CD14-positive monocyte (primary cell): ENCODE measurements at regions not wholly inside any gene's neighbourhood (a gene's known extent, or its start where the extent isn't known, plus 50 kb on each side); places are given as distances from the start of the nearest gene placed in this dataset.

Source experiments
- DNase-seq, 3 donors: peaks; one replicate each; pipeline ENCODE4 v3.0.0-alpha.2; 2011 to 2022
- H2AFZ ChIP-seq: 2 replicates; pipeline ENCODE4 v1.6.0; 2012; ENCODE audit warnings: mild to moderate bottlenecking, low read depth, low read length, inconsistent platforms; ENCODE audit not compliant: insufficient read depth, poor library complexity, severe bottlenecking
- H3K27ac ChIP-seq, 2 donors: 1 replicate in 1 of 2; 2 replicates in 1 of 2; pipeline ENCODE4 v1.5.1; 2012 to 2013; ENCODE audit warnings: low read length in 2 of 2, control low read depth in 1 of 2, inconsistent platforms in 1 of 2, low read depth in 1 of 2, mild to moderate bottlenecking in 1 of 2
- H3K27me3 ChIP-seq, 2 donors: one replicate each; pipeline versions ENCODE4 v1.6.0 to v1.6.1; 2011 to 2013; ENCODE audit warnings: low read length in 2 of 2; ENCODE audit not compliant: control insufficient read depth in 2 of 2, insufficient read depth in 2 of 2
- H3K36me3 ChIP-seq, 2 donors: replicated peaks in 1 of 2; 1 replicate in 1 of 2; 2 replicates in 1 of 2; pipeline versions ENCODE4 v1.5.1 to v1.6.1; 2012 to 2013; ENCODE audit warnings: low read length in 2 of 2, control low read depth in 1 of 2, inconsistent platforms in 1 of 2, mild to moderate bottlenecking in 1 of 2; ENCODE audit not compliant: insufficient read depth in 2 of 2, control insufficient read depth in 1 of 2
- H3K4me1 ChIP-seq, 2 donors: 1 replicate in 1 of 2; 2 replicates in 1 of 2; pipeline versions ENCODE4 v1.5.1 to v1.6.1; 2012 to 2013; ENCODE audit warnings: low read length in 2 of 2, control low read depth in 1 of 2, inconsistent platforms in 1 of 2, mild to moderate bottlenecking in 1 of 2, moderate library complexity in 1 of 2; ENCODE audit not compliant: insufficient read depth in 2 of 2, control insufficient read depth in 1 of 2
- H3K4me2 ChIP-seq: replicated peaks from 2 replicates; pipeline ENCODE3; 2012; ENCODE audit warnings: low read length, moderate library complexity, mild to moderate bottlenecking; ENCODE audit not compliant: poor library complexity, severe bottlenecking; ENCODE audit errors: extremely low read depth
- H3K4me3 ChIP-seq, 3 experiments: fragments of 200-600 bp in 1 of 3; sonication (generic) in 1 of 3; replicated peaks in 1 of 3; 1 replicate in 2 of 3; 2 replicates in 1 of 3; pipeline ENCODE4 v1.5.1; 2011 to 2013; ENCODE audit warnings: low read length in 3 of 3, mild to moderate bottlenecking in 3 of 3, control low read depth in 2 of 3, low read depth in 2 of 3, inconsistent platforms in 1 of 3, moderate library complexity in 1 of 3
- H3K79me2 ChIP-seq: 2 replicates; pipeline ENCODE4 v1.6.0; 2012; ENCODE audit warnings: mild to moderate bottlenecking, control low read depth, inconsistent platforms, low read length, moderate library complexity; ENCODE audit not compliant: insufficient read depth
- H3K9ac ChIP-seq: 2 replicates; pipeline ENCODE4 v1.6.0; 2017; ENCODE audit warnings: low read length, mild to moderate bottlenecking; ENCODE audit not compliant: insufficient read depth, poor library complexity, severe bottlenecking
- H3K9me3 ChIP-seq, 2 donors: replicated peaks in 1 of 2; 1 replicate in 1 of 2; 2 replicates in 1 of 2; pipeline versions ENCODE4 v1.5.1 to v1.6.1; 2012 to 2013; ENCODE audit warnings: low read length in 2 of 2, control low read depth in 1 of 2; ENCODE audit not compliant: control insufficient read depth in 1 of 2, insufficient read depth in 1 of 2
- H4K20me1 ChIP-seq: 2 replicates; pipeline ENCODE4 v1.6.0; 2012; ENCODE audit warnings: mild to moderate bottlenecking, low read length, control low read depth, moderate library complexity; ENCODE audit not compliant: insufficient read depth
- H3K27ac Mint-ChIP-seq, 7 donors: one replicate each; pipeline ENCODE4 v1.8.0; 2020; ENCODE audit warnings: mild to moderate bottlenecking in 7 of 7, mixed read lengths in 7 of 7, moderate library complexity in 6 of 7, inconsistent platforms in 2 of 7
- H3K27me3 Mint-ChIP-seq, 3 donors: one replicate each; pipeline ENCODE4 v1.8.0; 2021 to 2022; ENCODE audit warnings: low read depth in 3 of 3, mild to moderate bottlenecking in 3 of 3, mixed read lengths in 3 of 3, moderate library complexity in 3 of 3, inconsistent platforms in 1 of 3
- H3K36me3 Mint-ChIP-seq, 2 donors: one replicate each; pipeline ENCODE4 v1.8.0; 2020; ENCODE audit warnings: mixed read lengths in 2 of 2, inconsistent platforms in 1 of 2, mild to moderate bottlenecking in 1 of 2
- H3K4me1 Mint-ChIP-seq: one replicate; pipeline ENCODE4 v1.8.0; 2020; ENCODE audit warnings: mild to moderate bottlenecking, mixed read lengths
- H3K4me3 Mint-ChIP-seq, 2 donors: one replicate each; pipeline ENCODE4 v1.8.0; 2020; ENCODE audit warnings: mild to moderate bottlenecking in 2 of 2, mixed read lengths in 2 of 2, moderate library complexity in 1 of 2
- H3K9me3 Mint-ChIP-seq, 7 donors: one replicate each; pipeline ENCODE4 v1.8.0; 2020 to 2022; ENCODE audit warnings: mixed read lengths in 7 of 7, mild to moderate bottlenecking in 6 of 7, moderate library complexity in 6 of 7, inconsistent platforms in 2 of 7
- CTCF ChIP-seq: fragments of 200-600 bp; IDR thresholded peaks from one replicate; pipeline ENCODE4 v1.8.0; 2022; ENCODE audit warnings: antibody characterized with exemption, mild to moderate bottlenecking
- WGBS: methylation state at CpG from one replicate; pipeline ENCODE4 v1.1.5; 2013; ENCODE audit warnings: missing lambda C conversion rate; ENCODE audit not compliant: insufficient coverage; 5-methylcytosine and 5-hydroxymethylcytosine counted together
- intact Hi-C, 2 donors: fragments of 100-400 bp; cut with micrococcal nuclease; formaldehyde crosslinking; loops; one replicate each; pipeline versions ENCODE4 v1.15.0 to v1.15.1; 2023

GRCh38 chr2:53051157-53051556 is 716.4 kb upstream of the CHAC2 start:
- H3K9me3 ChIP-seq, result no peaks in the 10 kb centered on the region
- intact Hi-C loops, result no loop called here
- no peak for TF ChIP-seq CTCF
- Mint-ChIP-seq H3K27ac (no peak overlapping the region), H3K4me3 (no peak overlapping the region), H3K36me3 (no peaks in the 10 kb centered on the region), H3K27me3 (peaks cover 0 to 2% (median 0%) of the 10 kb centered on the region in 3 donors), H3K9me3 (peaks cover 0 to 6% (median 2%) of the 10 kb centered on the region in 7 donors), H3K4me1 (no peaks in the 10 kb centered on the region)
- no peaks in the 10 kb centered on the region for H4K20me1 ChIP-seq
- H3K36me3 ChIP-seq, result no peaks in the 10 kb centered on the region
- H3K4me1 ChIP-seq, result no peaks in the 10 kb centered on the region
- H3K27me3 ChIP-seq, result no peaks in the 10 kb centered on the region
- H3K4me2 ChIP-seq, result no peak overlapping the region
- DNase-seq, result no peak
- H3K79me2 ChIP-seq, result no peaks in the 10 kb centered on the region
- no peak overlapping the region for H3K27ac ChIP-seq
- no peak overlapping the region for H2AFZ ChIP-seq
- H3K9ac ChIP-seq, result no peak overlapping the region
- H3K4me3 ChIP-seq, result no peak overlapping the region

- intact Hi-C loops, result no loop called here
- no peaks in the 10 kb centered on the region for H3K79me2 ChIP-seq
- DNase-seq, result no peak
- no peaks in the 10 kb centered on the region for H3K27me3 ChIP-seq
- no peak overlapping the region for H3K27ac ChIP-seq
- no peak overlapping the region for H3K9ac ChIP-seq
- 60% methylated on average over 1 of the region's 4 CpGs for WGBS
- no peaks in the 10 kb centered on the region for H3K36me3 ChIP-seq
- Mint-ChIP-seq H3K27me3 (peaks cover 0 to 1% (median 0%) of the 10 kb centered on the region in 3 donors), H3K9me3 (peaks cover 0 to 3% (median 0%) of the 10 kb centered on the region in 7 donors), H3K4me1 (no peaks in the 10 kb centered on the region), H3K36me3 (no peaks in the 10 kb centered on the region), H3K4me3 (no peak overlapping the region), H3K27ac (no peak overlapping the region)
- no peaks in the 10 kb centered on the region for H3K4me1 ChIP-seq
- no peak overlapping the region for H2AFZ ChIP-seq
- no peaks in the 10 kb centered on the region for H3K9me3 ChIP-seq
- TF ChIP-seq CTCF, result no peak
- no peak overlapping the region for H3K4me3 ChIP-seq
- H3K4me2 ChIP-seq, result no peak overlapping the region
- H4K20me1 ChIP-seq, result no peaks in the 10 kb centered on the region
These were observed 726.9 kb upstream of the CHAC2 start for GRCh38 chr2:53040536-53041229.
